HG03442 (cell line): ENCODE measurements at regions not wholly inside any gene's neighbourhood (a gene's known extent, or its start where the extent isn't known, plus 50 kb on each side); places are given as distances from the start of the nearest gene placed in this dataset.

Experiments
- ATAC-seq: cut with Tn5 transposase; IDR thresholded peaks from one replicate; pipeline ENCODE4 v1.9.1; 2021; ENCODE audit warnings: mild to moderate bottlenecking, moderate library complexity; ENCODE audit not compliant: unreplicated experiment

- no peak for ATAC-seq
Observed at GRCh38 chr6:56865081-56865875, 89.6 kb upstream of the BEND6 start.

GRCh38 chr6:56864171-56864616 is 90.7 kb upstream of the BEND6 start:
- no peak for ATAC-seq

GRCh38 chr6:56863366-56863765 is 91.5 kb upstream of the BEND6 start:
- ATAC-seq: no peak

GRCh38 chr6:56862415-56863175 is 92.3 kb upstream of the BEND6 start:
- peak; percentile 62 for ATAC-seq

- no peak for ATAC-seq
Observed at GRCh38 chr6:56860475-56860874, 94.4 kb upstream of the BEND6 start.

GRCh38 chr6:56856036-56856580 is 98.8 kb upstream of the BEND6 start:
- no peak for ATAC-seq

- ATAC-seq: no peak
Observed at GRCh38 chr6:56854086-56854485, 100.8 kb upstream of the BEND6 start.

- ATAC-seq: no peak
Observed at GRCh38 chr6:56853541-56853940, 101.4 kb upstream of the BEND6 start.

- peak; percentile 20 for ATAC-seq
Observed at GRCh38 chr6:56852260-56853010, 102.5 kb upstream of the BEND6 start.

GRCh38 chr6:56851541-56852259 is 103.2 kb upstream of the BEND6 start:
- ATAC-seq: peak; percentile 90

GRCh38 chr6:56851074-56851473 is 103.8 kb upstream of the BEND6 start:
- ATAC-seq: no peak

- no peak for ATAC-seq
Observed at GRCh38 chr6:56850626-56851025, 104.3 kb upstream of the BEND6 start.

- ATAC-seq: no peak
Observed at GRCh38 chr6:56849896-56850295, 105.0 kb upstream of the BEND6 start.

- ATAC-seq: no peak
Observed at GRCh38 chr6:56848105-56848504, 106.8 kb upstream of the BEND6 start.

- no peak for ATAC-seq
Observed at GRCh38 chr6:56845032-56845431, 109.9 kb upstream of the BEND6 start.

- peak; percentile 78 for ATAC-seq
Observed at GRCh38 chr6:56843476-56844349, 111.2 kb upstream of the BEND6 start.

- ATAC-seq: peak; percentile 18
Observed at GRCh38 chr6:56842686-56843475, 112.0 kb upstream of the BEND6 start.

- ATAC-seq: no peak
Observed at GRCh38 chr6:56841751-56842150, 113.2 kb upstream of the BEND6 start.

GRCh38 chr6:56841381-56841749 is 113.5 kb upstream of the BEND6 start:
- ATAC-seq: no peak
